HG03460 (cell line): ENCODE measurements at regions not wholly inside any gene's neighbourhood (a gene's known extent, or its start where the extent isn't known, plus 50 kb on each side); places are given as distances from the start of the nearest gene placed in this dataset.
"Not testable (repeated sequence)": the region's sequence is repeated elsewhere in the genome, so short reads cannot be mapped to it uniquely, and the experiment has no call there.

ENCODE experiments used
- ATAC-seq: cut with Tn5 transposase; IDR thresholded peaks from one replicate; pipeline ENCODE4 v1.9.1; 2021; ENCODE audit not compliant: unreplicated experiment

- no peak for ATAC-seq
Measured at GRCh38 chr6:21741221-21742109, 147.9 kb downstream of the SOX4 start.

- ATAC-seq: no peak
Measured at GRCh38 chr6:21742238-21742660, 148.7 kb downstream of the SOX4 start.

- ATAC-seq: no peak
Measured at GRCh38 chr6:21744331-21744730, 150.8 kb downstream of the SOX4 start.

GRCh38 chr6:21745543-21746337 is 152.2 kb downstream of the SOX4 start:
- ATAC-seq: no peak

- ATAC-seq: no peak
Measured at GRCh38 chr6:21747441-21747840, 153.9 kb downstream of the SOX4 start.

GRCh38 chr6:21748343-21749056 is 154.9 kb downstream of the SOX4 start:
- no peak for ATAC-seq

- ATAC-seq: no peak
Measured at GRCh38 chr6:21749754-21750153, 156.2 kb downstream of the SOX4 start.

- no peak for ATAC-seq
Measured at GRCh38 chr6:21750575-21750974, 157.0 kb downstream of the SOX4 start.

GRCh38 chr6:21751608-21752007 is 158.1 kb downstream of the SOX4 start:
- no peak for ATAC-seq

- ATAC-seq: no peak
Measured at GRCh38 chr6:21752054-21752811, 158.7 kb downstream of the SOX4 start.

- no peak for ATAC-seq
Measured at GRCh38 chr6:21753241-21754108, 159.9 kb downstream of the SOX4 start.

GRCh38 chr6:21754891-21755290 is 161.3 kb downstream of the SOX4 start:
- no peak for ATAC-seq

- ATAC-seq: no peak
Measured at GRCh38 chr6:21756487-21756886, 162.9 kb downstream of the SOX4 start.

- not testable (repeated sequence) for ATAC-seq
Measured at GRCh38 chr6:21757392-21757791, 163.8 kb downstream of the SOX4 start.

- no peak for ATAC-seq
Measured at GRCh38 chr6:21759721-21760120, 166.2 kb downstream of the SOX4 start.

- ATAC-seq: not testable (repeated sequence)
Measured at GRCh38 chr6:21761053-21761730, 167.6 kb downstream of the SOX4 start.

GRCh38 chr6:21764989-21765388 is 171.4 kb downstream of the SOX4 start:
- no peak for ATAC-seq

GRCh38 chr6:21767891-21768648 is 174.5 kb downstream of the SOX4 start:
- ATAC-seq: no peak
